Heart left ventricle (tissue), 13 donors: ENCODE measurements at regions not wholly inside any gene's neighbourhood (a gene's known extent, or its start where the extent isn't known, plus 50 kb on each side); places are given as distances from the start of the nearest gene placed in this dataset.

Experiments used
- CTCF ChIP-seq, 12 donors: fragments of 200-600 bp; sonication (generic) in 4 of 12; IDR thresholded peaks; one replicate each; pipeline versions ENCODE4 v1.5.0 to v1.8.0; 2018 to 2022; ENCODE audit warnings: antibody characterized with exemption in 12 of 12, mild to moderate bottlenecking in 5 of 12
- POLR2A ChIP-seq, 2 donors: fragments of 450-650 bp; IDR thresholded peaks; one replicate each; pipeline ENCODE4 v1.6.1; 2017; ENCODE audit warnings: antibody characterized with exemption in 2 of 2, mild to moderate bottlenecking in 2 of 2, moderate library complexity in 2 of 2
- donor health status: ischemic (EF 13 %, LVEDD 7.1; RV severe dilation, severe dysfunction).
- donor health status: DM: no; HTN: yes; CAD: no.
- donor health status: DM: no; HTN: no; CAD: no.
- donor health status: ischemic (EF 25% LVEDD 6.9; RV normal size, moderate dysfunction).
- donor health status: ischemic (EF 25% LVEDD 5.7; RV mildly dilated, moderate dysfunction).
- donor health status: ischemic (EF 35%, LVEDD 5.7; RV mildly dilated, moderate dysfunction).
- donor health status: nonischemic (EF 11% LVEDD 7.7; RV severe dilation, severe dysfunction).
- donor health status: DM: yes; HTN: yes; CAD: no.
- donor health status: PGD.
- donor health status: ischemic (EF 29% LVEDD 5.4; RV normal size, mild dysfunction).
- donor health status: nonischemic (EF 23%, LVEDD 6.1; RV moderate dilation, normal function).

GRCh38 chr12:9351136-9351535, 142.9 kb upstream of the PZP start:
- no peak for TF ChIP-seq CTCF (IDR thresholded peaks at IDR 0.05)
- TF ChIP-seq POLR2A (IDR thresholded peaks at IDR 0.05): no peak
